Stomach (tissue), 4 donors: ENCODE measurements at regions not wholly inside any gene's neighbourhood (a gene's known extent, or its start where the extent isn't known, plus 50 kb on each side); places are given as distances from the start of the nearest gene placed in this dataset.

Source experiments
- EP300 ChIP-seq: sonication (generic); formaldehyde crosslinking; IDR thresholded peaks from one replicate; pipeline ENCODE4 v1.6.1; 2017; ENCODE audit warnings: antibody characterized with exemption
- POLR2A ChIP-seq, 4 donors: fragments of 450-650 bp; IDR thresholded peaks; one replicate each; pipeline ENCODE4 v1.6.1; 2016; ENCODE audit warnings: antibody characterized with exemption in 4 of 4, control low read depth in 2 of 4, mild to moderate bottlenecking in 1 of 4, moderate library complexity in 1 of 4

DNA sequence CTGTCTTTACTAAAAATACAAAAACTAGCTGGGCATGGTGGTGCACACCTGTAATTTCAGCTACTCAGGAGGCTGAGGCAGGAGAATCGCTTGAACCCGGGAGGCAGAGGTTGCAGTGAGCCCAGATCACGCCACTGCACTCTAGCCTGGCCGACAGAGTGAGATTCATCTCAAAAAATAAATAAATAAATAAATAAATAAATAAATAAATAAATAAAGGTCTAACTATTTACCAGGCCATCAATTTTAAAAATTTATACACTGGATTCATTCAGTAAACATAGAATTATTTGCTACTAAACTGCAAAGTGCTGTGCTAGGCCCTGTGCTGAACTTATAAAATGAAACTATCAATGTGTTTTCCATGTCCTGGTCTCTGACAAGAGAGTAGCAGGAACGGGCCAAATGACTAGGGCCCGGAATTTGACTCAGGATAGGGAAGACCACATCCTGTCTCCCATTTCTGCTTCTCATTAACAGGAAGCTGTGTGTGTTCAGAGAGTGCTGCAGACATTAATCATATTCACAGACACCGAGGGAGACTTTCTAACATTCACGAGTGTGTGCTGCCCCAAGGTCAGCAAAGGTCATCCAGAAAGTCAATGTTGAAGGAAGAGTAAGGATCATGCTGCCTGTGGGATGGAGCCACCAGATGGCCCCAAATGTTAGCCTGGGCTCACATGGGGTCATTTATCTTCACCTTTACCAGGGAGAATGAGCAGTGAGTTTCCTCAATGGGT is 95.8 kb downstream of the SPP2 start:
- TF ChIP-seq POLR2A (IDR thresholded peaks at IDR 0.05) = no peak
- no peak for TF ChIP-seq EP300
